ENCODE measurements at regions not wholly inside any gene's neighbourhood (a gene's known extent, or its start where the extent isn't known, plus 50 kb on each side); places are given as distances from the start of the nearest gene placed in this dataset.

GRCh38 chr11:19560156-19560555 is 152.5 kb upstream of the NAV2 start:
- H3K36me3 ChIP-seq (ENCODE audit: control insufficient read depth, insufficient read depth, low read length) = no peaks in the 10 kb centered on the region
- BruUV-seq (replicated peaks) = no TSS peak
- ChIA-PET CTCF (no interaction called here), POLR2A (no interaction called here)
- 0 out of 2 replicates have a peak, but pooled peaks cover 3% of the 10 kb centered on the region for H3K4me1 ChIP-seq (ENCODE audit: control insufficient read depth, insufficient read depth, low read length)
- ATAC-seq (no peak), DNase-seq (ENCODE audit: low read depth, low spot score) (no peak)
- in situ Hi-C loops (cut with HindIII; ENCODE audit: low pct_unique_long_range_greater_than_20kb, low sequenced_read_pairs) (no loop called here), intact Hi-C loops (cut with micrococcal nuclease; ENCODE audit: unreplicated experiment) (loop anchor here (10.0 kb wide), 1 partner anchor 245 kb away; no protein-coding TSS in a partner anchor)
- no peak overlapping the region for H3K4me3 ChIP-seq (ENCODE audit: low read depth in 2 of 2, low read length in 2 of 2)
- H3K9me3 ChIP-seq (ENCODE audit: control insufficient read depth, insufficient read depth, low read depth, low read length) = no peaks in the 10 kb centered on the region
- TF ChIP-seq SIN3A (IDR thresholded peaks at IDR 0.05; ENCODE audit: borderline replicate concordance, insufficient read depth, low read depth, low read length) = no peak
- TF ChIP-seq, protein P1, sequence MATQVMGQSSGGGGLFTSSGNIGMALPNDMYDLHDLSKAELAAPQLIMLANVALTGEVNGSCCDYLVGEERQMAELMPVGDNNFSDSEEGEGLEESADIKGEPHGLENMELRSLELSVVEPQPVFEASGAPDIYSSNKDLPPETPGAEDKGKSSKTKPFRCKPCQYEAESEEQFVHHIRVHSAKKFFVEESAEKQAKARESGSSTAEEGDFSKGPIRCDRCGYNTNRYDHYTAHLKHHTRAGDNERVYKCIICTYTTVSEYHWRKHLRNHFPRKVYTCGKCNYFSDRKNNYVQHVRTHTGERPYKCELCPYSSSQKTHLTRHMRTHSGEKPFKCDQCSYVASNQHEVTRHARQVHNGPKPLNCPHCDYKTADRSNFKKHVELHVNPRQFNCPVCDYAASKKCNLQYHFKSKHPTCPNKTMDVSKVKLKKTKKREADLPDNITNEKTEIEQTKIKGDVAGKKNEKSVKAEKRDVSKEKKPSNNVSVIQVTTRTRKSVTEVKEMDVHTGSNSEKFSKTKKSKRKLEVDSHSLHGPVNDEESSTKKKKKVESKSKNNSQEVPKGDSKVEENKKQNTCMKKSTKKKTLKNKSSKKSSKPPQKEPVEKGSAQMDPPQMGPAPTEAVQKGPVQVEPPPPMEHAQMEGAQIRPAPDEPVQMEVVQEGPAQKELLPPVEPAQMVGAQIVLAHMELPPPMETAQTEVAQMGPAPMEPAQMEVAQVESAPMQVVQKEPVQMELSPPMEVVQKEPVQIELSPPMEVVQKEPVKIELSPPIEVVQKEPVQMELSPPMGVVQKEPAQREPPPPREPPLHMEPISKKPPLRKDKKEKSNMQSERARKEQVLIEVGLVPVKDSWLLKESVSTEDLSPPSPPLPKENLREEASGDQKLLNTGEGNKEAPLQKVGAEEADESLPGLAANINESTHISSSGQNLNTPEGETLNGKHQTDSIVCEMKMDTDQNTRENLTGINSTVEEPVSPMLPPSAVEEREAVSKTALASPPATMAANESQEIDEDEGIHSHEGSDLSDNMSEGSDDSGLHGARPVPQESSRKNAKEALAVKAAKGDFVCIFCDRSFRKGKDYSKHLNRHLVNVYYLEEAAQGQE (IDR thresholded peaks at IDR 0.05; ENCODE audit: insufficient read depth in 1 of 2, low read depth in 2 of 2, low read length in 1 of 2) = no peak
- no peak for TF ChIP-seq CTCF (IDR thresholded peaks at IDR 0.05)
- no peak overlapping the region for H3K27ac ChIP-seq (ENCODE audit: low read length)
- H3K27me3 ChIP-seq (ENCODE audit: control insufficient read depth, insufficient read depth, low read length) = peaks cover 9% of the 10 kb centered on the region; the same call in 1 of the 2 replicates

- DNase-seq (ENCODE audit: low read depth, low spot score) (no peak), ATAC-seq (no peak)
- no peaks in the 10 kb centered on the region for H3K36me3 ChIP-seq (ENCODE audit: control insufficient read depth, insufficient read depth, low read length)
- no TSS peak for BruUV-seq (replicated peaks)
- H3K4me1 ChIP-seq (ENCODE audit: control insufficient read depth, insufficient read depth, low read length) = 0 out of 2 replicates have a peak, but pooled peaks cover 3% of the 10 kb centered on the region
- POLR2A ChIA-PET = no interaction called here
- no peak overlapping the region for H3K4me3 ChIP-seq (ENCODE audit: low read depth in 2 of 2, low read length in 2 of 2)
- in situ Hi-C loops (cut with HindIII; ENCODE audit: low pct_unique_long_range_greater_than_20kb, low sequenced_read_pairs) (no loop called here), intact Hi-C loops (cut with micrococcal nuclease; ENCODE audit: unreplicated experiment) (loop anchor here (10.0 kb wide), 2 partner anchors 245 to 575 kb away; no protein-coding TSS in a partner anchor)
- H3K27me3 ChIP-seq (ENCODE audit: control insufficient read depth, insufficient read depth, low read length) = peaks cover 9% of the 10 kb centered on the region; the same call in 1 of the 2 replicates
- H3K9me3 ChIP-seq (ENCODE audit: control insufficient read depth, insufficient read depth, low read depth, low read length) = no peaks in the 10 kb centered on the region
- CTCF ChIA-PET = no interaction called here
- H3K27ac ChIP-seq (ENCODE audit: low read length) = no peak overlapping the region
- TF ChIP-seq POLR2AphosphoS5 (IDR thresholded peaks at IDR 0.05; ENCODE audit: low read depth, low read length) = no peak
- TF ChIP-seq TCF7L2 (IDR thresholded peaks at IDR 0.05; ENCODE audit: low read depth, low read length) = no peak
- TF ChIP-seq CTCF (IDR thresholded peaks at IDR 0.05) = no peak
- TF ChIP-seq, protein P1 (IDR thresholded peaks at IDR 0.05; ENCODE audit: insufficient read depth in 1 of 2, low read depth in 2 of 2, low read length in 1 of 2) = no peak
- TF ChIP-seq SIN3A (IDR thresholded peaks at IDR 0.05; ENCODE audit: borderline replicate concordance, insufficient read depth, low read depth, low read length) = no peak
Measured at GRCh38 chr11:19559746-19560145, 152.9 kb upstream of the NAV2 start.
